GM19452 (cell line): ENCODE measurements at regions not wholly inside any gene's neighbourhood (a gene's known extent, or its start where the extent isn't known, plus 50 kb on each side); places are given as distances from the start of the nearest gene placed in this dataset.

Source experiments
- ATAC-seq: cut with Tn5 transposase; IDR thresholded peaks from one replicate; pipeline ENCODE4 v1.9.1; 2021; ENCODE audit not compliant: unreplicated experiment

GRCh38 chr3:26350853-26351252, 271.7 kb upstream of the LRRC3B start:
- no peak for ATAC-seq

GRCh38 chr3:26353097-26353496, 269.5 kb upstream of the LRRC3B start:
- no peak for ATAC-seq

- ATAC-seq: no peak
Observed at GRCh38 chr3:26358405-26358804, 264.2 kb upstream of the LRRC3B start.

- ATAC-seq: no peak
Observed at GRCh38 chr3:26365706-26366105, 256.9 kb upstream of the LRRC3B start.

- no peak for ATAC-seq
Observed at GRCh38 chr3:26368312-26368711, 254.3 kb upstream of the LRRC3B start.

GRCh38 chr3:26369133-26369532, 253.4 kb upstream of the LRRC3B start:
- ATAC-seq: no peak

- no peak for ATAC-seq
Observed at GRCh38 chr3:26375843-26376530, 246.6 kb upstream of the LRRC3B start.

- no peak for ATAC-seq
Observed at GRCh38 chr3:26381411-26381810, 241.2 kb upstream of the LRRC3B start.

- no peak for ATAC-seq
Observed at GRCh38 chr3:26406636-26407035, 215.9 kb upstream of the LRRC3B start.

- no peak for ATAC-seq
Observed at GRCh38 chr3:26418553-26418952, 204.0 kb upstream of the LRRC3B start.

GRCh38 chr3:26422415-26422814, 200.2 kb upstream of the LRRC3B start:
- no peak for ATAC-seq

GRCh38 chr3:26425076-26425475, 197.5 kb upstream of the LRRC3B start:
- no peak for ATAC-seq

GRCh38 chr3:26428992-26429391, 193.6 kb upstream of the LRRC3B start:
- no peak for ATAC-seq

GRCh38 chr3:26437678-26438077, 184.9 kb upstream of the LRRC3B start:
- ATAC-seq: no peak

GRCh38 chr3:26438325-26438940, 184.1 kb upstream of the LRRC3B start:
- ATAC-seq: no peak

- no peak for ATAC-seq
Observed at GRCh38 chr3:26438981-26439884, 183.3 kb upstream of the LRRC3B start.

GRCh38 chr3:26449996-26450395, 172.6 kb upstream of the LRRC3B start:
- ATAC-seq: peak; percentile 48

GRCh38 chr3:26452363-26452762, 170.2 kb upstream of the LRRC3B start:
- no peak for ATAC-seq

- ATAC-seq: no peak
Observed at GRCh38 chr3:26460985-26461384, 161.6 kb upstream of the LRRC3B start.

GRCh38 chr3:26472345-26472744, 150.2 kb upstream of the LRRC3B start:
- ATAC-seq: no peak

GRCh38 chr3:26474706-26475105, 147.9 kb upstream of the LRRC3B start:
- no peak for ATAC-seq

- no peak for ATAC-seq
Observed at GRCh38 chr3:26480377-26480776, 142.2 kb upstream of the LRRC3B start.
